ENCODE measurements at regions not wholly inside any gene's neighbourhood (a gene's known extent, or its start where the extent isn't known, plus 50 kb on each side); places are given as distances from the start of the nearest gene placed in this dataset.

- TF ChIP-seq POLR2A (IDR thresholded peaks at IDR 0.05) (no peak), CTCF (IDR thresholded peaks at IDR 0.05) (no peak)
These were observed 377.8 kb downstream of the KCTD8 start for GRCh38 chr4:44070843-44071242.
